IPS DF 6.9 (cell line): ENCODE measurements at regions not wholly inside any gene's neighbourhood (a gene's known extent, or its start where the extent isn't known, plus 50 kb on each side); places are given as distances from the start of the nearest gene placed in this dataset.
"Not testable (repeated sequence)": the region's sequence is repeated elsewhere in the genome, so short reads cannot be mapped to it uniquely, and the experiment has no call there.

Source experiments
- DNase-seq: peaks from one replicate; pipeline ENCODE4 v3.0.0-alpha.2; 2013; ENCODE audit warnings: low read depth, low spot score
- H3K27ac ChIP-seq: one replicate; pipeline ENCODE4 v1.5.1; 2013; ENCODE audit warnings: low read length, control low read depth
- H3K27me3 ChIP-seq: 2 replicates; pipeline ENCODE4 v1.6.1; 2013; ENCODE audit warnings: mild to moderate bottlenecking, low read length; ENCODE audit not compliant: control insufficient read depth, insufficient read depth
- H3K36me3 ChIP-seq: 2 replicates; pipeline ENCODE4 v1.6.1; 2013; ENCODE audit warnings: low read length; ENCODE audit not compliant: control insufficient read depth, insufficient read depth
- H3K4me1 ChIP-seq: 2 replicates; pipeline ENCODE4 v1.6.1; 2013; ENCODE audit warnings: low read length; ENCODE audit not compliant: control insufficient read depth, insufficient read depth
- H3K4me3 ChIP-seq: 2 replicates; pipeline ENCODE4 v1.5.1; 2013; ENCODE audit warnings: mild to moderate bottlenecking, low read length
- H3K9me3 ChIP-seq: 2 replicates; pipeline ENCODE4 v1.6.1; 2013; ENCODE audit warnings: low read length, inconsistent platforms; ENCODE audit not compliant: control insufficient read depth, insufficient read depth
- WGBS: extraction: QIAGEN DNeasy Blood & Tissue Kit; methylation state at CpG from one replicate; pipeline ENCODE4 v1.1.7; 2013; ENCODE audit warnings: mixed read lengths, missing lambda C conversion rate; ENCODE audit not compliant: insufficient read length, insufficient coverage; 5-methylcytosine and 5-hydroxymethylcytosine counted together

GRCh38 chr6:44022671-44023352, 104.4 kb downstream of the MRPL14 start:
- Histone ChIP-seq H3K36me3 (no peaks in the 10 kb centered on the region), H3K4me1 (no peaks in the 10 kb centered on the region), H3K27me3 (no peaks in the 10 kb centered on the region), H3K9me3 (no peaks in the 10 kb centered on the region), H3K4me3 (no peak overlapping the region), H3K27ac (no peak overlapping the region)
- no CpG with 5 or more reads among the region's 14 CpGs for WGBS
- no peak for DNase-seq

GRCh38 chr6:44022296-44022661, 105.0 kb downstream of the MRPL14 start:
- H3K27ac ChIP-seq, result no peak overlapping the region
- H3K36me3 ChIP-seq, result no peaks in the 10 kb centered on the region
- H3K4me3 ChIP-seq, result no peak overlapping the region
- DNase-seq, result no peak
- no peaks in the 10 kb centered on the region for H3K9me3 ChIP-seq
- H3K4me1 ChIP-seq, result no peaks in the 10 kb centered on the region
- no CpG with 5 or more reads among the region's 7 CpGs for WGBS
- no peaks in the 10 kb centered on the region for H3K27me3 ChIP-seq

GRCh38 chr6:44021589-44022295, 105.5 kb downstream of the MRPL14 start:
- no peaks in the 10 kb centered on the region for H3K36me3 ChIP-seq
- no peak overlapping the region for H3K4me3 ChIP-seq
- no peaks in the 10 kb centered on the region for H3K4me1 ChIP-seq
- no peaks in the 10 kb centered on the region for H3K9me3 ChIP-seq
- no peak for DNase-seq
- H3K27me3 ChIP-seq, result no peaks in the 10 kb centered on the region
- WGBS, result no CpG with 5 or more reads among the region's 9 CpGs
- H3K27ac ChIP-seq, result no peak overlapping the region

DNA sequence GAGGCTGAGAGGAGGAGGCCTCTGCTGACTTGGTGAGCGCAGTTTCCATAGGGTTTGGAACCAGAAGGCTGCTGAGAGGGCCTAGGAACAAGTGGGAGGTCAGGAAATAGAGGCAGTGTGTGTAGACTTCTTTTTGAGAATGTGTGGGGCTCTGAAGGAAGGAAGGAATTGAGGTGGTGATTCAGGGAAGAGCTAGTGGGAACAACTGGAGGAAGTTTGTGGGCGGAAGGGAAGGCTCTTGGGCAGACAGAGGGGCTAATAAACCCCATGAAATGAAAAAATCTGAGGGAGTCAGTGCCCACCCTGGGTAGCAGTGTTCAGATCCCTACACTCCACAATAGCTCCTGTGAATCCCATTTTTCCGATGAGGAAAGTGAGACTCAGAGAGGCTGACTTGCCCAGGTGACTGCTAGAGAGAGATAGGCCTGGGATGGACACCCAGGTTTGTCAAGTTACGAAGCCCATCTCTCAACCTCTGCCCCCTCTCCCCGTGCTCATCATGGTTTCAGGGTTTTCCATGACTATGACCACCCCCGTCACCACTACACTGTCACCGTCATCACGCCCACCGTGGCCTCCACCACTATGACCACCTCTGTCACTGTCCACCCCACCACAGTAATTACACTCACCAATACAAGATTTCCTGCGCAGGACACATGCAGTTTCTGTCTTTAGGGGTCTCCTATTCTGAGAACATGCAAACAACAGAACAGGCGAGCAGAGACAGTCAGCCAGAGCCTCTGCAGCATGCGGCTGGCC, 106.4 kb downstream of the MRPL14 start:
- Histone ChIP-seq H3K4me1 (no peaks in the 10 kb centered on the region; the same call in 1 of the 2 replicates), H3K4me3 (no peak overlapping the region), H3K27ac (no peak overlapping the region), H3K36me3 (no peaks in the 10 kb centered on the region), H3K27me3 (no peaks in the 10 kb centered on the region), H3K9me3 (no peaks in the 10 kb centered on the region)
- no peak for DNase-seq
- no CpG with 5 or more reads among the region's 12 CpGs for WGBS

- H3K4me1 ChIP-seq, result no peaks in the 10 kb centered on the region; the same call in 1 of the 2 replicates
- WGBS, result no CpG with 5 or more reads among the region's 2 CpGs
- no peak for DNase-seq
- H3K36me3 ChIP-seq, result no peaks in the 10 kb centered on the region
- H3K27ac ChIP-seq, result no peak overlapping the region
- no peaks in the 10 kb centered on the region for H3K27me3 ChIP-seq
- H3K9me3 ChIP-seq, result no peaks in the 10 kb centered on the region
- no peak overlapping the region for H3K4me3 ChIP-seq
Observed at GRCh38 chr6:44020148-44020547, 107.1 kb downstream of the MRPL14 start.

DNA sequence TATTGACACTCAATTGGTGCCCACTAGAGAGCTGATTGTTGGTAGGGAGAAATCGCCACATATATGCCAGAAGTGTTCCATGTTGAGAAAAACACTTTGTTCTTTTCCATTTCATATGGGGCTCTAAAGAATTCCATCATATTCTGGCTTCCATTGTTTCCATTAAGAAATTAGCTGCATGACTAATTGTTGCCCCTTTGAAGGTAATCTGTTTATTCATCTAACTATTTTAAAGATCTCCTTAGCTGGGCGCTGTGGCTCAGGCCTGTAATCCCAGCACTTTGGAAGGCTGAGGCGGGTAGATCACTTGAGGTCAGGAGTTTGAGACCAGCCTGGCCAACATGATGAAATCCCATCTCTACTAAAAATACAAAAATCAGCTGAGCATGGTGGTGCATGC, 109.9 kb downstream of the MRPL14 start:
- not testable (repeated sequence) for H3K27ac ChIP-seq, H3K4me1 ChIP-seq, H3K36me3 ChIP-seq, H3K27me3 ChIP-seq, DNase-seq, H3K9me3 ChIP-seq, H3K4me3 ChIP-seq
- no CpG with 5 or more reads among the region's 3 CpGs for WGBS

GRCh38 chr6:44016131-44016870, 111.0 kb downstream of the MRPL14 start:
- Histone ChIP-seq H3K27me3 (no peaks in the 10 kb centered on the region), H3K4me1 (no peaks in the 10 kb centered on the region; the same call in 1 of the 2 replicates), H3K9me3 (no peaks in the 10 kb centered on the region), H3K4me3 (no peak overlapping the region), H3K36me3 (no peaks in the 10 kb centered on the region), H3K27ac (no peak overlapping the region)
- no peak for DNase-seq
- WGBS, result no CpG with 5 or more reads among the region's 5 CpGs

GRCh38 chr6:44012078-44012493, 115.2 kb downstream of the MRPL14 start:
- Histone ChIP-seq H3K27ac (no peak overlapping the region), H3K36me3 (peaks cover 2% of the 10 kb centered on the region; the same call in 1 of the 2 replicates), H3K4me1 (no peaks in the 10 kb centered on the region; the same call in 1 of the 2 replicates), H3K4me3 (no peak overlapping the region), H3K9me3 (no peaks in the 10 kb centered on the region), H3K27me3 (no peaks in the 10 kb centered on the region)
- WGBS, result no CpG with 5 or more reads among the region's 3 CpGs
- no peak for DNase-seq

DNA sequence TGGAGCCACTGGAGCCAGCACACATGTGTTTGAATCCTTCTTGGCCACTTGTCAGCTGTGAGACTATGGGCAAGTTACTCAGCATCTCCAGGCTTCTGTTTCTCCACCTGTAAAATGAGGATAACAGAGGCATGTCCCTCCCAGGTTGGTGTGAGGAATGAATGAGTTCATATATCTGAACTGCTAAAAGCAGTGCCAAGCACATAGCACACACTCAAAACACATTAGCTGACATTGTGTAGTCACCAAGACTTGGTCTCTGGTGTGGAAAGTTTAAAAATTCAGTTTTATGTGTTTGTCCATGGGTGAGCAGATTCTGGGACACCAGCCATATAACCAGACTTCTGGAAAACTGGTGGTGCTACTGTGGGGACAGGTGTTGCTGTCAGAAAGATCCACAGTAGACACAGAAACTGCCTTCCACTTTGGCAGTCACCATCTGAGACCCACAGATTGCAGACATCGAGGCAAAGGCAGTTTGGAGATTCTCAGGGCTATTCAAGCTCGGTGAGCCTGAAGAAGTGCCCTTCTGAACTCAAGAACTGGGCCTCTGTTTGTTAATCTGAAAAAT, 115.8 kb downstream of the MRPL14 start:
- no peaks in the 10 kb centered on the region for H3K9me3 ChIP-seq
- no peaks in the 10 kb centered on the region; the same call in 1 of the 2 replicates for H3K4me1 ChIP-seq
- no CpG with 5 or more reads among the region's 2 CpGs for WGBS
- H3K27me3 ChIP-seq, result no peaks in the 10 kb centered on the region
- H3K4me3 ChIP-seq, result no peak overlapping the region
- no peak for DNase-seq
- H3K36me3 ChIP-seq, result peaks cover 2% of the 10 kb centered on the region; the same call in 1 of the 2 replicates
- H3K27ac ChIP-seq, result no peak overlapping the region
